ENCODE measurements at regions not wholly inside any gene's neighbourhood (a gene's known extent, or its start where the extent isn't known, plus 50 kb on each side); places are given as distances from the start of the nearest gene placed in this dataset.

GRCh38 chr4:179544496-179544895 lies 2102.3 kb upstream of the AGA start:
- Histone ChIP-seq H3K9ac (ENCODE audit: low read length) (no peak overlapping the region), H3K79me2 (ENCODE audit: low read length) (no peaks in the 10 kb centered on the region), H3K36me3 (replicated peaks; ENCODE audit: insufficient read depth, low read length) (no peaks in the 10 kb centered on the region), H2AFZ (ENCODE audit: low read length) (no peak overlapping the region), H3F3A (ENCODE audit: insufficient read depth, low read length) (no peaks in the 10 kb centered on the region), H3K27me3 (replicated peaks; ENCODE audit: insufficient read depth, low read length) (no peaks in the 10 kb centered on the region), H3K9me2 (replicated peaks; ENCODE audit: insufficient read depth, low read length) (no peaks in the 10 kb centered on the region), H3K9me3 (replicated peaks; ENCODE audit: insufficient read depth, low read length) (no peaks in the 10 kb centered on the region), H3K4me2 (ENCODE audit: low read depth, low read length) (no peak overlapping the region), H3K27ac (ENCODE audit: low read length) (no peak overlapping the region), H4K20me1 (ENCODE audit: insufficient read depth, low read length) (no peaks in the 10 kb centered on the region), H3K4me1 (ENCODE audit: low read length) (no peaks in the 10 kb centered on the region), H3K4me3 (ENCODE audit: low read length) (no peak overlapping the region)
- no peak for TF ChIP-seq CTCF (IDR thresholded peaks at IDR 0.05; ENCODE audit: low read length)
- DNase-seq: no peak

- H3K4me1 ChIP-seq (ENCODE audit: low read length): no peaks in the 10 kb centered on the region
- no peaks in the 10 kb centered on the region for H3K27me3 ChIP-seq (replicated peaks; ENCODE audit: insufficient read depth, low read length)
- H3K9ac ChIP-seq (ENCODE audit: low read length): no peak overlapping the region
- no peaks in the 10 kb centered on the region for H3K9me2 ChIP-seq (replicated peaks; ENCODE audit: insufficient read depth, low read length)
- DNase-seq: no peak
- H3K4me2 ChIP-seq (ENCODE audit: low read depth, low read length): no peak overlapping the region
- H3F3A ChIP-seq (ENCODE audit: insufficient read depth, low read length): no peaks in the 10 kb centered on the region
- no peak overlapping the region for H3K4me3 ChIP-seq (ENCODE audit: low read length)
- no peaks in the 10 kb centered on the region for H4K20me1 ChIP-seq (ENCODE audit: insufficient read depth, low read length)
- H3K79me2 ChIP-seq (ENCODE audit: low read length): no peaks in the 10 kb centered on the region
- no peaks in the 10 kb centered on the region for H3K36me3 ChIP-seq (replicated peaks; ENCODE audit: insufficient read depth, low read length)
- no peak overlapping the region for H2AFZ ChIP-seq (ENCODE audit: low read length)
- H3K27ac ChIP-seq (ENCODE audit: low read length): no peak overlapping the region
- H3K9me3 ChIP-seq (replicated peaks; ENCODE audit: insufficient read depth, low read length): no peaks in the 10 kb centered on the region
- TF ChIP-seq CTCF (IDR thresholded peaks at IDR 0.05; ENCODE audit: low read length) (no peak), EZH2phosphoT487 (IDR thresholded peaks at IDR 0.05; ENCODE audit: low read length) (no peak), EZH2 (optimal IDR thresholded peaks at IDR 0.05; ENCODE audit: low read depth, low read length) (no peak)
Measured at GRCh38 chr4:179552131-179552530, 2109.9 kb upstream of the AGA start.

DNA sequence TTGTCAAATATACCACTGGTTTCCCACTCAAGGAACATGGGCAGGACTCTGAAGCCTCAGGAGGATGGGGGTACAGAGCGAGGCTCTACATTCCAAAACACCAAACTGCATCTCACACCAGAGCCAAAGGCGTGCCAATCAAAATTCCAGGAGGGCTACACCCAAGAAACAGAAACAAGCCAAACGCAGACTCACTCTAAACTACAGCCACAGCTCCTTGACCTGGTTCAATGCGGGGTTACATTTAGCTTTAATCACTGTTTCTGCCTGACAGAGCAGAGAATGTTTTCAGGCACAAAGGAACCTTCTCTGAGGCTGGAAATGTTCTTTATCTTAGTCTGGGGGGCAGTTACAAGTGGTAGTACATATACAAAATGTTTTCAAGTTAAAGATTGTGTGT lies 2121.5 kb upstream of the AGA start:
- TF ChIP-seq EZH2 (optimal IDR thresholded peaks at IDR 0.05; ENCODE audit: low read depth, low read length) (no peak), CTCF (IDR thresholded peaks at IDR 0.05; ENCODE audit: low read length) (no peak), EZH2phosphoT487 (IDR thresholded peaks at IDR 0.05; ENCODE audit: low read length) (no peak)
- Histone ChIP-seq H3K27me3 (replicated peaks; ENCODE audit: insufficient read depth, low read length) (no peaks in the 10 kb centered on the region), H3K9ac (ENCODE audit: low read length) (no peak overlapping the region), H3K79me2 (ENCODE audit: low read length) (no peaks in the 10 kb centered on the region), H3K4me1 (ENCODE audit: low read length) (no peaks in the 10 kb centered on the region), H3K9me3 (replicated peaks; ENCODE audit: insufficient read depth, low read length) (no peaks in the 10 kb centered on the region), H3K9me2 (replicated peaks; ENCODE audit: insufficient read depth, low read length) (no peaks in the 10 kb centered on the region), H2AFZ (ENCODE audit: low read length) (no peak overlapping the region), H3K36me3 (replicated peaks; ENCODE audit: insufficient read depth, low read length) (no peaks in the 10 kb centered on the region), H4K20me1 (ENCODE audit: insufficient read depth, low read length) (no peaks in the 10 kb centered on the region), H3K27ac (ENCODE audit: low read length) (no peak overlapping the region), H3F3A (ENCODE audit: insufficient read depth, low read length) (no peaks in the 10 kb centered on the region), H3K4me3 (ENCODE audit: low read length) (no peak overlapping the region), H3K4me2 (ENCODE audit: low read depth, low read length) (no peak overlapping the region)
- no peak for DNase-seq

DNA sequence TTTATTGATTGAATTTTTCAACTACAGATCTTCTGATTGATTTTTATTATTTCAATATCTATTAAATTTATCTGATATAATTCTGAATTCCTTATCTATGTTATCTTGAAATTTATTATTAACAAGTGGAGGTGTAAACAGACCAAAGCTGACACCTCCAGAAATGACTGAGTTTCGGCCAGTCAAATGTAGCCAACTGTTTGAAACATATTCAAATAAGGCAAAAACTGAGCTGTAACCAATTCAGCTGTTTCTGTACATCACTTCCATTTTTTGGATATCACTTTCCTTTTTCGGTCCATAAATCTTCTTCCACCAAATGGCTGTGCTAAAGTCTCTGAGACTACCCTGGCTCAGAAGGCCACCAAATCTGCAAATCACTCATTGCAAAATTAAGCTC lies 2127.3 kb upstream of the AGA start:
- no peaks in the 10 kb centered on the region for H3K36me3 ChIP-seq (replicated peaks; ENCODE audit: insufficient read depth, low read length)
- no peaks in the 10 kb centered on the region for H3K9me2 ChIP-seq (replicated peaks; ENCODE audit: insufficient read depth, low read length)
- no peak for DNase-seq
- H2AFZ ChIP-seq (ENCODE audit: low read length): no peak overlapping the region
- no peak overlapping the region for H3K4me3 ChIP-seq (ENCODE audit: low read length)
- TF ChIP-seq EZH2 (optimal IDR thresholded peaks at IDR 0.05; ENCODE audit: low read depth, low read length) (no peak), CTCF (IDR thresholded peaks at IDR 0.05; ENCODE audit: low read length) (no peak)
- H3K4me1 ChIP-seq (ENCODE audit: low read length): no peaks in the 10 kb centered on the region
- no peak overlapping the region for H3K27ac ChIP-seq (ENCODE audit: low read length)
- no peaks in the 10 kb centered on the region for H3K9me3 ChIP-seq (replicated peaks; ENCODE audit: insufficient read depth, low read length)
- no peak overlapping the region for H3K9ac ChIP-seq (ENCODE audit: low read length)
- H3K4me2 ChIP-seq (ENCODE audit: low read depth, low read length): no peak overlapping the region
- no peaks in the 10 kb centered on the region for H4K20me1 ChIP-seq (ENCODE audit: insufficient read depth, low read length)
- H3F3A ChIP-seq (ENCODE audit: insufficient read depth, low read length): no peaks in the 10 kb centered on the region
- no peaks in the 10 kb centered on the region for H3K27me3 ChIP-seq (replicated peaks; ENCODE audit: insufficient read depth, low read length)
- no peaks in the 10 kb centered on the region for H3K79me2 ChIP-seq (ENCODE audit: low read length)

Measured in MM.1S (cell line).